Progenitor cell of endocrine pancreas (in vitro differentiated cells): ENCODE measurements at regions not wholly inside any gene's neighbourhood (a gene's known extent, or its start where the extent isn't known, plus 50 kb on each side); places are given as distances from the start of the nearest gene placed in this dataset.

Experiments
- DNase-seq: peaks from one replicate; pipeline ENCODE4 v3.0.0; 2021; ENCODE audit warnings: low spot score; ENCODE audit not compliant: unreplicated experiment
- H3K27ac Mint-ChIP-seq: 2 replicates; pipeline ENCODE4 v1.8.0; 2021; ENCODE audit warnings: mild to moderate bottlenecking, moderate library complexity, mixed read lengths
- H3K27me3 Mint-ChIP-seq: 2 replicates; pipeline ENCODE4 v1.8.0; 2021; ENCODE audit warnings: mixed read lengths
- H3K36me3 Mint-ChIP-seq: 2 replicates; pipeline ENCODE4 v1.8.0; 2022; ENCODE audit warnings: mixed read lengths; ENCODE audit not compliant: insufficient read depth
- H3K4me1 Mint-ChIP-seq: 2 replicates; pipeline ENCODE4 v1.8.0; 2021; ENCODE audit warnings: low read depth, mixed read lengths
- H3K4me3 Mint-ChIP-seq: 2 replicates; pipeline ENCODE4 v1.8.0; 2021; ENCODE audit warnings: low read depth, mild to moderate bottlenecking, moderate library complexity, mixed read lengths
- H3K9me3 Mint-ChIP-seq: 2 replicates; pipeline ENCODE4 v1.8.0; 2021; ENCODE audit warnings: low read depth, mixed read lengths
- TF ChIP-seq, protein P1 (sequence below): fragments of 200-600 bp; sonication (generic); IDR thresholded peaks from one replicate; pipeline ENCODE4 v1.5.0; 2021; ENCODE audit warnings: antibody characterized with exemption, mild to moderate bottlenecking; ENCODE audit not compliant: unreplicated experiment

DNA sequence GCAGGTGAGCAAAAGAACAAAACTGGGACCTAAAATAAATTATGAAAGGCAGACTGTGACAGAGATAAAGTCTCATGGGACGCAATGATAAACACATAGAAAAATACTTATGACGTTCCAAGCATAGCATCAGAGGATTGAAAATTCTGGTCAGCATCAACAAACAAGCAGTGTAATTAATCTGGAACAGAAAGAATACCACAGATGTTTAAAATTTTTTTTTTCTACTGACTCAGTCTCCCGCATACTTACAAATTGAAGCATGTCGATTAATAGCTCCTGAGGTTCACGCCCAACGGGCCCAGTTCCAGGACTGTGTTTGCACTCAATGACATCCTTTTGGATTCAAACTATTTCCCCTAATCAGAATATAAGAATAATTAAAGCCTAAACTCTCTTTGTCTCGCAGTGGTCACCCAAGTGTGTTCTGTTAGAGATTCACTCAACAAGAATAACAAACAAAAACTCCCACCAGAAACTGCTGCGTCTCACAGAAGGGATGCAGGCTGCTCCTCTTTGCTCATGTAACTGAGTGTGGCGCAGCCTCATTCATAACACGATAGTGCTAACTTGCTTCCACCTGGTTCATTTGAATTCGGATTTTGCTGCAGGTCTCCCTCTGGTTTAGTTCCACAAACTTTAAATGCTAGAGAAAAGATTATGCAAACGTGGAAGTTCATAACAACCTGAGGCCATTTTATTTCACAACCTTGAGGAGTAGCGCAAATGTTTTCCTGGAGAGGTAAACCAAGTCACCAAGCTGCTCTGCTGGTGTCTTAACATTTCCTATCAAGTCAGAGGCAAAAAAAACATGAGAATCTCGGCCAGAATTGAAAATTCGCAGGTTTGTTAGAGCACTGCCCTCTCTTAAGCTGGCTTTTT, 69.0 kb upstream of the CITED2 start:
- no peak overlapping the region for H3K27ac Mint-ChIP-seq
- no peaks in the 10 kb centered on the region for H3K9me3 Mint-ChIP-seq
- no peak overlapping the region for H3K4me3 Mint-ChIP-seq
- TF ChIP-seq, protein P1, sequence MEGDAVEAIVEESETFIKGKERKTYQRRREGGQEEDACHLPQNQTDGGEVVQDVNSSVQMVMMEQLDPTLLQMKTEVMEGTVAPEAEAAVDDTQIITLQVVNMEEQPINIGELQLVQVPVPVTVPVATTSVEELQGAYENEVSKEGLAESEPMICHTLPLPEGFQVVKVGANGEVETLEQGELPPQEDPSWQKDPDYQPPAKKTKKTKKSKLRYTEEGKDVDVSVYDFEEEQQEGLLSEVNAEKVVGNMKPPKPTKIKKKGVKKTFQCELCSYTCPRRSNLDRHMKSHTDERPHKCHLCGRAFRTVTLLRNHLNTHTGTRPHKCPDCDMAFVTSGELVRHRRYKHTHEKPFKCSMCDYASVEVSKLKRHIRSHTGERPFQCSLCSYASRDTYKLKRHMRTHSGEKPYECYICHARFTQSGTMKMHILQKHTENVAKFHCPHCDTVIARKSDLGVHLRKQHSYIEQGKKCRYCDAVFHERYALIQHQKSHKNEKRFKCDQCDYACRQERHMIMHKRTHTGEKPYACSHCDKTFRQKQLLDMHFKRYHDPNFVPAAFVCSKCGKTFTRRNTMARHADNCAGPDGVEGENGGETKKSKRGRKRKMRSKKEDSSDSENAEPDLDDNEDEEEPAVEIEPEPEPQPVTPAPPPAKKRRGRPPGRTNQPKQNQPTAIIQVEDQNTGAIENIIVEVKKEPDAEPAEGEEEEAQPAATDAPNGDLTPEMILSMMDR, result no peak
- H3K27me3 Mint-ChIP-seq, result no peaks in the 10 kb centered on the region
- DNase-seq, result no peak
- H3K36me3 Mint-ChIP-seq, result no peaks in the 10 kb centered on the region
- H3K4me1 Mint-ChIP-seq, result peaks cover 16% of the 10 kb centered on the region

DNA sequence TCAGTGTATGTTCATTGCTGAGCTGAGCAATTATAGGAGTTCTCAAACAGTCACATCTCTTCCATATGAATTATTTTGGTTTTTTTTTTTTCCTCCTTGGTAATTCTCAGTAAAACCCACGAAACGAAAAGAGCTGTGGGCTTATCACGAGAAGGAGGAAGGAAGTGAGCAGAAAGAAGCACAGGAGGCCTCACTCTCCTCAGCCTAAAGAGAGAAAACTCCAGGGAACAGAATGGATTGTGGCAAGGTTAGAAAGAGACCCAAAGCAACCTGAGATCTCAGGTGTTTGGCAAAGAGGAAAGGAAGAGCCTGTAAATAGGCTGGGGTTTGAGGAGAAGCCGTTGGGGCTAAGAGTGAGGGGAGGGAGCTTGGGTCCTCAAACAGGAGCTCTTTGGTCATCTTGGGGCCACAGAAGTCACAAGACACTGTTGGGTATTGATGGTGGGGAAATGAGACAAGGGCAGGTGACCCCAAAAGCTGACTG, 67.8 kb upstream of the CITED2 start:
- Mint-ChIP-seq H3K4me1 (peaks cover 7% of the 10 kb centered on the region), H3K27me3 (no peaks in the 10 kb centered on the region), H3K27ac (no peak overlapping the region), H3K36me3 (no peaks in the 10 kb centered on the region), H3K4me3 (no peak overlapping the region), H3K9me3 (no peaks in the 10 kb centered on the region)
- TF ChIP-seq, protein P1, result no peak
- DNase-seq, result no peak

DNA sequence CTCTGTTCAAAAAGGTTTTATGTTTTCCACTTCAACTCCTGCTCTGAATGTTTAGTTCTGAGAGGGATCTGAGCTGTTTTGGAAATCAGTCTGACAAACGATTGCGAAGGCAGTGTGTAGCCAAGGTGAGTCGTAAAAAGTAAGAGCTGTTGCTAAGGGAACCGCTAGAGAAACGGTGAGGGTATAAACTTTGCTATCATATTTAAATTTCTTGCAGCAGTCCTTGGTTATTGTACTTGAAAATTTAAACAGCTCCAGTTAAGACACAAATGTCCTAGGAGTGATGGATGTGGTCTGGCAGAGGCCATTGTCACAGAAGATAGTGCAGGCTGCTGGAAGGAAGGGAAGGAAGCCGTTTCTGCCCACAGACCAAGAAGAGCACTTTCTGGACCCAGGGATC, 64.9 kb upstream of the CITED2 start:
- Mint-ChIP-seq H3K36me3 (no peaks in the 10 kb centered on the region), H3K27me3 (peaks cover 2% of the 10 kb centered on the region), H3K27ac (no peak overlapping the region), H3K9me3 (no peaks in the 10 kb centered on the region), H3K4me1 (peaks cover 7% of the 10 kb centered on the region), H3K4me3 (no peak overlapping the region)
- DNase-seq, result no peak
- TF ChIP-seq, protein P1, result no peak

DNA sequence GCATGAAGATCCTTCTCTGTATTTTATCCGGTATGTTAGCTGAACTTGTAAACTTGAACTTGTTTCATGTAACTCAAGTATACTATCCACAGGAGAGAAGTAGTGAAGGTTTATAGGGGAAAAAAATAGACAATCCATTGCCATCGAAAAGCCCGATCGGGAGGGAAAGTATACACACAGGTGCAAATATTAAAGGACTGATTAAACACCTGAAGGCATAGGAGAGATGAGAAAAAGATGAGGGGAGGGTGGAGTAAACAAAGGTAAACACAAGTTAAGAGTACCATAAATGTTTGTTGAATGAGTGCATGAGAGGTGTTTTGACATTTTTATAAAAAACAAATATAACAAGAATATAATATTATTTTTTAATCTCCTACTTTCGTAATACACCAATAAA, 64.3 kb upstream of the CITED2 start:
- TF ChIP-seq, protein P1, result no peak
- H3K27ac Mint-ChIP-seq, result no peak overlapping the region
- no peaks in the 10 kb centered on the region for H3K9me3 Mint-ChIP-seq
- no peaks in the 10 kb centered on the region for H3K36me3 Mint-ChIP-seq
- no peak for DNase-seq
- H3K27me3 Mint-ChIP-seq, result peaks cover 2% of the 10 kb centered on the region
- peaks cover 7% of the 10 kb centered on the region for H3K4me1 Mint-ChIP-seq
- H3K4me3 Mint-ChIP-seq, result no peak overlapping the region

DNA sequence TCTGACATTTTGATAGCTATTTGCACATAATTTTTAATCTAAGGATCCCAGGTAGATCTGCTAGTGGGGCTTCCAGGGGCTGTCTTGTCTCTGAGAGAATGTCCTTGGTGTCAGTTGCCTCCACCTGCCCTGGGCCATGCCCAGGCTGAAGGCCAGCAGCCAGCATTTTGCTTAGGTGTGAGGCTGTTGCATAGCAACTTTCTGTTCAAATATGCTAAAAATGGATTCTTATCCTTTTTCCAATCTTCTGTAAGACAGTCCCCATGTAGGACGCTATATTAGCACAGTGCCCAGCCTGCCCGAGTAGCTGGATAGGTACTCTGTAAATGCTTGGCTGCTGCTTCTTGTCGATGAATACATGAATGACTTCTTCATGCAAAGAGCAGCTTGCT, 62.5 kb upstream of the CITED2 start:
- peaks cover 7% of the 10 kb centered on the region for H3K4me1 Mint-ChIP-seq
- no peak overlapping the region for H3K4me3 Mint-ChIP-seq
- no peaks in the 10 kb centered on the region for H3K9me3 Mint-ChIP-seq
- TF ChIP-seq, protein P1, result no peak
- peaks cover 2% of the 10 kb centered on the region for H3K27me3 Mint-ChIP-seq
- no peak for DNase-seq
- no peaks in the 10 kb centered on the region for H3K36me3 Mint-ChIP-seq
- no peak overlapping the region for H3K27ac Mint-ChIP-seq
